ENCODE measurements at regions not wholly inside any gene's neighbourhood (a gene's known extent, or its start where the extent isn't known, plus 50 kb on each side); places are given as distances from the start of the nearest gene placed in this dataset.

- ATAC-seq: no peak
- no peak overlapping the region for H3K27ac ChIP-seq
- 88 to 91% (median 89%) methylated on average over 16 of the region's 16 CpGs for WGBS, 4 donors
- H3K4me1 ChIP-seq: peaks cover 0 to 4% (median 0%) of the 10 kb centered on the region in 12 donors
- intact Hi-C loops (cut with DNase I): no loop called here
- H3K27me3 ChIP-seq: no peaks in the 10 kb centered on the region
- no peak for DNase-seq
- peaks cover 0 to 19% (median 5%) of the 10 kb centered on the region in 12 donors for H3K9me3 ChIP-seq
- TF ChIP-seq CTCF (IDR thresholded peaks at IDR 0.05): no peak
- TF ChIP-seq POLR2A (IDR thresholded peaks at IDR 0.05): no peak
- no peak overlapping the region for H3K4me3 ChIP-seq
- no peaks in the 10 kb centered on the region for H3K36me3 ChIP-seq
Measured at GRCh38 chr11:15757048-15757698, 599.2 kb downstream of the SOX6 start.

- 74 to 79% (median 76%) methylated on average over 10 of the region's 10 CpGs for WGBS, 4 donors
- DNase-seq (no peak), ATAC-seq (no peak)
- intact Hi-C loops (cut with DNase I): no loop called here
- Histone ChIP-seq H3K4me3 (peak overlapping the region in 4 of 12 donors; percentile 5 to 38 (median 14)), H3K27ac (no peak overlapping the region), H3K36me3 (no peaks in the 10 kb centered on the region), H3K9me3 (peaks cover 0 to 9% (median under 1%) of the 10 kb centered on the region in 12 donors), H3K4me1 (peaks cover 0 to 4% (median 0%) of the 10 kb centered on the region in 12 donors), H3K27me3 (no peaks in the 10 kb centered on the region)
- no peak for TF ChIP-seq POLR2A (IDR thresholded peaks at IDR 0.05)
- TF ChIP-seq CTCF (IDR thresholded peaks at IDR 0.05): no peak
Measured at GRCh38 chr11:15758857-15759465, 597.4 kb downstream of the SOX6 start.

DNA sequence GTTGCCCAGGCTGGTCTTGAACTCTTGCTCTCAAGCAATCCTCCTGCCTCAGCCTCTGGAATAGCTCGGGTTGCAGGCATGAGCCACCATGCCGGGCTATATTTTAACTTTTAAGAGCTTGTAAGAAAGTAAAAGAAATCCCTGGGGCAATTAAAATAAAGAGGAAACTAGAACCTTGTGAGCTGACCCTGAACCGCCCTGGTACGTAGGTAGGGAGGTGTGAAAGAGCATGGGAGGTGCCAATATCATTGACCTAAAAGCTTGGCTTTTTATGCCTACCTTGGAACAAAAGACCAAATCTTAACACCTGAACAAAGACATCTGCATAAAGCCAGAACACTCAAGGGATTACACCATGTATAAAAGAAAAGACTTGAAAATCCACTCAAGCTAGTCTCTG is 595.1 kb downstream of the SOX6 start:
- TF ChIP-seq POLR2A (IDR thresholded peaks at IDR 0.05) (no peak), CTCF (IDR thresholded peaks at IDR 0.05) (no peak)
- ATAC-seq (no peak), DNase-seq (no peak)
- WGBS, 4 donors: 90 to 94% (median 92%) methylated on average over 4 of the region's 4 CpGs
- no peak overlapping the region for H3K27ac ChIP-seq
- intact Hi-C loops (cut with DNase I): no loop called here
- no peak overlapping the region for H3K4me3 ChIP-seq
- peaks cover 0 to 9% (median 0%) of the 10 kb centered on the region in 12 donors for H3K9me3 ChIP-seq
- peaks cover 0 to 4% (median 0%) of the 10 kb centered on the region in 12 donors for H3K4me1 ChIP-seq
- no peaks in the 10 kb centered on the region for H3K27me3 ChIP-seq
- H3K36me3 ChIP-seq: no peaks in the 10 kb centered on the region

DNA sequence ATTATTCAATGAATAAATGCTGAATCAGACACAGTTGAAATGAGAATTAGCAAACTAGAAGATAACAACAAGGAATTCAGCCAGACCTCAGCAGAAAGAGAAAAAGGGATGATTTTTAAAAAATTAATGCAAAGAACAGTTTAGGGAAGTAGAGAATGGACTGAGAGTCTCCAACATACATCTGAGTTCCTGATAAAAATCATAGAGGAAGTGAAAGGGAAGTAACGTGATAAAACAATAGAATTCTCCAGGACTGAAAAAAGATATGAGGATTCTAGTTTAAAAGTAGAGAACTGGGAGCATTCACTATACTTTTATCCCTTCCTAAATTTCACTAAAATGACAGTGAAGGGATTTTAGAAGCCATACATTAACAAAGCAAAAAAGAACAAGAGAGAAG is 592.0 kb downstream of the SOX6 start:
- Histone ChIP-seq H3K27ac (no peak overlapping the region), H3K9me3 (peaks cover 0 to 15% (median 0%) of the 10 kb centered on the region in 12 donors), H3K4me1 (no peaks in the 10 kb centered on the region), H3K36me3 (no peaks in the 10 kb centered on the region), H3K27me3 (no peaks in the 10 kb centered on the region), H3K4me3 (no peak overlapping the region)
- ATAC-seq: no peak
- intact Hi-C loops (cut with DNase I): no loop called here
- 48 to 67% (median 51%) methylated on average over 1 of the region's 1 CpG for WGBS, 4 donors
- TF ChIP-seq POLR2A (IDR thresholded peaks at IDR 0.05): no peak
- TF ChIP-seq CTCF (IDR thresholded peaks at IDR 0.05): no peak
- DNase-seq: no peak
